Smooth muscle cell (in vitro differentiated cells): ENCODE measurements at regions not wholly inside any gene's neighbourhood (a gene's known extent, or its start where the extent isn't known, plus 50 kb on each side); places are given as distances from the start of the nearest gene placed in this dataset.
"Not testable (repeated sequence)": the region's sequence is repeated elsewhere in the genome, so short reads cannot be mapped to it uniquely, and the experiment has no call there.

Experiments
- DNase-seq: peaks from one replicate; lab custom pipeline; 2025; ENCODE audit not compliant: unreplicated experiment; lab: John Stamatoyannopoulos, UW
- H2AFZ ChIP-seq: fragments of 200-600 bp; sonication (generic); 2 replicates; pipeline ENCODE4 v1.6.0; 2016; ENCODE audit warnings: antibody characterized with exemption, low read depth, mild to moderate bottlenecking
- H3F3A ChIP-seq: fragments of 200-600 bp; sonication (generic); 2 replicates; pipeline ENCODE4 v1.6.0; 2017; ENCODE audit warnings: antibody characterized with exemption, low read depth
- H3K27ac ChIP-seq: fragments of 200-600 bp; sonication (generic); 2 replicates; pipeline ENCODE4 v1.5.1; 2016; ENCODE audit warnings: low read depth, mild to moderate bottlenecking
- H3K27me3 ChIP-seq: fragments of 200-600 bp; sonication (generic); 2 replicates; pipeline ENCODE4 v1.6.1; 2016; ENCODE audit warnings: low read depth, mild to moderate bottlenecking
- H3K36me3 ChIP-seq: fragments of 200-600 bp; sonication (generic); 2 replicates; pipeline ENCODE4 v1.5.1; 2016; ENCODE audit warnings: low read depth
- H3K4me1 ChIP-seq: fragments of 200-600 bp; sonication (generic); 2 replicates; pipeline ENCODE4 v1.5.1; 2016; ENCODE audit warnings: low read depth
- H3K4me2 ChIP-seq: fragments of 200-600 bp; sonication (generic); 2 replicates; pipeline ENCODE4 v1.6.0; 2016; ENCODE audit warnings: mild to moderate bottlenecking
- H3K4me3 ChIP-seq: fragments of 200-600 bp; sonication (generic); 2 replicates; pipeline ENCODE4 v1.5.1; 2016; ENCODE audit warnings: mild to moderate bottlenecking
- H3K79me2 ChIP-seq: fragments of 200-600 bp; sonication (generic); 2 replicates; pipeline ENCODE4 v1.6.0; 2016; ENCODE audit warnings: low read depth, mild to moderate bottlenecking
- H3K9ac ChIP-seq: fragments of 200-600 bp; sonication (generic); 2 replicates; pipeline ENCODE4 v1.6.0; 2016; ENCODE audit warnings: low read depth
- H3K9me3 ChIP-seq: fragments of 200-600 bp; sonication (generic); replicated peaks from 2 replicates; pipeline ENCODE4 v1.5.1; 2016; ENCODE audit warnings: low read depth
- H4K20me1 ChIP-seq: fragments of 200-600 bp; sonication (generic); 2 replicates; pipeline ENCODE4 v1.6.0; 2016; ENCODE audit warnings: low read depth
- WGBS: methylation state at CpG from one replicate; pipeline ENCODE4 v1.1.7; 2016; ENCODE audit warnings: low lambda C conversion rate; 5-methylcytosine and 5-hydroxymethylcytosine counted together

DNA sequence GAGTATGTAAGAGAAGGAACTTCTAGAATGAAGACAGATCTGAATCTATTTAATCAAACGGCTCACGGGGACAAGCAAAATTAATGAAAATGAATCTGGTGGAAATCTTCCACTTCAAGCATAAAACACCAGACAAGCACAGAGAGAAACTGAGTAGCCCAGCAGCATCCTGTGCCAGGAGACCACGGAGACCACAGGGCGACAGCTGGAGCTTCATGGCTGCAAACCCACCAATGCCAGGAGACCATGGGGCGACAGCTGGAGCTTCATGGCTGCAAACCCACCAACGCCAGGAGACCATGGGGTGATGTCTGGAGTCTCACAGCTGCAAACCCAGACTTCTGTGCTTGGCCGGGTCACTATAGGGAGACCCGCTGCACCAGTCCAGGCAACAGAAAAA is 5442.0 kb upstream of the TPTE start:
- no CpG with 5 or more reads among the region's 8 CpGs for WGBS
- H4K20me1 ChIP-seq, H3K36me3 ChIP-seq, H3K4me1 ChIP-seq, DNase-seq, H3K9me3 ChIP-seq, H3K9ac ChIP-seq, H3K27me3 ChIP-seq, H2AFZ ChIP-seq, H3K4me3 ChIP-seq, H3F3A ChIP-seq, H3K27ac ChIP-seq, H3K79me2 ChIP-seq, H3K4me2 ChIP-seq: not testable (repeated sequence)

DNA sequence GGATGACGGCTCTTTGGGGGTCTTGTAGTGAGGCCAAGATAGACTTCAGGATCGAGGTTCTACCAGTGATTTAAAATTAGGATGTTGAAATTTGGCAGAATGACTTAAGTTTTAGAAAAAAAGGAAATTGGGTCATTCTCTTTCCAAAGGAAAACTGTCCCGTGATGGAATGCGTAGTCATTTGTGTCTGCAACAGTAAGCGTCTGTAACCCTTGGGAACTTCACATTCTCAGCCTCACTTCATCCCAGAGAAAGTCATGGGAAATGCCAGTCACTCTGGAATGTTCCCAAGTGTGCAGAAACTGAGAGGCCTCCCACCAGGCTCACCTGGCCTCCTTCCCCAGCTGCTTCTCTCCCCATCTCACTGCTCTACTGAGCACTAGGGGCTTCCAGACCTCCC is 5441.4 kb upstream of the TPTE start:
- H3F3A ChIP-seq, H3K36me3 ChIP-seq, H3K4me2 ChIP-seq, H3K4me3 ChIP-seq, H3K27me3 ChIP-seq, DNase-seq, H3K9me3 ChIP-seq, H4K20me1 ChIP-seq, H2AFZ ChIP-seq, H3K27ac ChIP-seq, H3K79me2 ChIP-seq, H3K9ac ChIP-seq, H3K4me1 ChIP-seq: not testable (repeated sequence)
- WGBS: no CpG with 5 or more reads among the region's 5 CpGs

GRCh38 chr21:5084246-5084645 is 5437.1 kb upstream of the TPTE start:
- not testable (repeated sequence) for H4K20me1 ChIP-seq, H2AFZ ChIP-seq, H3K36me3 ChIP-seq, H3K4me3 ChIP-seq, H3K79me2 ChIP-seq, H3K27me3 ChIP-seq, H3K4me1 ChIP-seq, DNase-seq, H3F3A ChIP-seq, H3K4me2 ChIP-seq, H3K9ac ChIP-seq, H3K27ac ChIP-seq, H3K9me3 ChIP-seq
- 97% methylated on average over 4 of the region's 8 CpGs for WGBS

DNA sequence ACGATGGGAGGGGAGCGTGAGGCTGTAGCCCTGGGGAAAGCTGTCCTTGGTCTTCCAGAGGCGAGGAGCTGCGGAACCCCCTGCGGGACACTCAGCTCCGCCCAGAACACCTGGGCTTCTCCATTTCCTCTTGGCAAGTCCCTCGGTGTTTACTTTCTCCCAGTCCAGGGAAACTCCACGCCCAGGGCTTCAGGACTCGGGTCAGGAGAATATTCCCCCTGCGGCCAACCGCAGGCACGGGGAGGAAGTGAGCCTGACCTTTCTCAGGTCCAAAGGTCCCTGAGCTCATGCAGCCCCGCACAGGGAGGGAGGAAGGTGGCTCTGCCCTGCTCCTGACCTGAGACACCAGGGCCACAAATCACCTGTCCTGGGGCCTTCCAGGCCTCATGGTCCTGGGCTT is 5435.9 kb upstream of the TPTE start:
- not testable (repeated sequence) for DNase-seq, H3K27me3 ChIP-seq, H3K9ac ChIP-seq, H3K4me1 ChIP-seq, H3K79me2 ChIP-seq, H2AFZ ChIP-seq, H4K20me1 ChIP-seq, H3K36me3 ChIP-seq, H3K9me3 ChIP-seq, H3K27ac ChIP-seq, H3K4me3 ChIP-seq, H3K4me2 ChIP-seq, H3F3A ChIP-seq
- WGBS: no CpG with 5 or more reads among the region's 13 CpGs

- H3K4me3 ChIP-seq, H3K79me2 ChIP-seq, H3K9me3 ChIP-seq, H3F3A ChIP-seq, H3K4me2 ChIP-seq, H3K36me3 ChIP-seq, DNase-seq, H3K9ac ChIP-seq, H3K4me1 ChIP-seq, H3K27me3 ChIP-seq, H2AFZ ChIP-seq, H3K27ac ChIP-seq, H4K20me1 ChIP-seq: not testable (repeated sequence)
- 100% methylated on average over 9 of the region's 17 CpGs for WGBS
Observed at GRCh38 chr21:5086416-5086815, 5435.0 kb upstream of the TPTE start.

DNA sequence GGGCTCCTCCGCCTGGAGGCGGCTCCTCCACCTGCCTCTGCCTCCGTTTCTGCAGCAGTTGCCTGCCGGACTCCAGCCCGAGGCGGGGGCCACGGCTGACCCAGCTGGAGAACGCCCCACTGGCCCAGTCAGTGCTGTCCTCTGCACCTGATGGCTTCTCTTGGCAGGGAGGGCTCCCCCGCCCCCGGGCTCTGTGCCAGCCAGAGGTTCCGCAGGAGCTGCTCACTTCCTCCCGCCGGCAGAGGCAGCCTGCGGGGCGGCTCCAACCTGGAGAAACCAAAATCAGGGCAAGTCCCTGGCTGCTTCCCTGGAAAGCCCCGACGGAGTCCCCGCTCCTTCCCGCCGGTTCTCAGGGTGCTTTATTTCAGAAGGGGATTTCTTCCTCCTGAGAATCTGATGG is 5432.6 kb upstream of the TPTE start:
- not testable (repeated sequence) for H3K79me2 ChIP-seq, H3K27ac ChIP-seq, H3K4me2 ChIP-seq, H3K9me3 ChIP-seq, H3K9ac ChIP-seq, H4K20me1 ChIP-seq, H2AFZ ChIP-seq, H3F3A ChIP-seq, H3K36me3 ChIP-seq, H3K4me3 ChIP-seq, DNase-seq, H3K27me3 ChIP-seq, H3K4me1 ChIP-seq
- WGBS: no CpG with 5 or more reads among the region's 20 CpGs

- not testable (repeated sequence) for H3K4me3 ChIP-seq, H3K9ac ChIP-seq, H3K79me2 ChIP-seq, H3F3A ChIP-seq, H3K9me3 ChIP-seq, H3K4me2 ChIP-seq, DNase-seq, H3K27me3 ChIP-seq, H3K36me3 ChIP-seq, H4K20me1 ChIP-seq, H2AFZ ChIP-seq, H3K27ac ChIP-seq, H3K4me1 ChIP-seq
- 81% methylated on average over 3 of the region's 15 CpGs for WGBS
Observed at GRCh38 chr21:5089399-5090089, 5431.8 kb upstream of the TPTE start.

DNA sequence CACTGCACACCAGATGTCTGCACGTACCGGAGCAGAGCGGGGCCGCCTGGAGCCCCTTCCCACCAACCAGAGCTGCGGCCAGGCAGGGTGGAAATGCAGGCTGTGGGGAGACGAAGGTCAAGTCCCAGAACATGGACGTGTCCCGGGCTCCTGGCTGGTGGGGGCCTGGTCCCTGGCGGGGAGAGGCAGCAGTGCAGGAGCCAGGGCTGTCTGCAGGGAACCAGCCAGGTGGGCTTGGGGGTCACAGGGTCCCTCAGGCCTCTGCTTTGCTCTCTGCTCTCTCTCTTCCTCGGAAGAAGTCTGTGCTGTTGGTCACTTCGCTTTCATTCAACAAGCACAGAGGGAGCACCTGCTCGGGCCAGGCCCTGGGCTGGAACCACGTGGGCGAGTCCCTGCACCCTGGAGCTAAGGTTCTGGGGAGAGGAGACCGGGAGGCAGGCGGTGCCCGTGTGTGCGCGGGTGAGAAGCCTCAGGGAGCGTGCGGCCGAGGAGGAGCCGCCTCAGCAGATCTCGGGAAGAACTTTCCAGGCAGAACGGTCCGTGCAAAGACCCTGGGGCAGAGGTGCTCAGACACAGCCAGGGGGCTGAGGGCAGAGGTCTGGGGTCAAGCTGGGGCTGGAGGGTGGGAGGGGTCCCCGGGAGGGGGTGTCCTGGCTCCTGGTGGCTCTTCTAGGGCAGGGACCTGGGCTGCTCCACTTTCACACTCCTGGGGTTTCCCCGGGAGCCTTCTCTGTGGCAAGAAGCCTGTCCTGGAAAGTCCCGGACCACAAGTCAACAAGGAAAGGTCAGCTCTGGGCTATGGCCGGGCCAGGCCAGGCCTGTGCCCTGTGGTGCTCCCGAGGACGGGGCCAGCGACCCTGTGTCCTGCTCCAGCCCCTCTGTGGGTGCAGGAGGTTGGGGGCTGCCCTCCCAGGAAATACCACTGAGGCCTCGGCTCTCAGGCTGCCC is 5431.0 kb upstream of the TPTE start:
- H3K79me2 ChIP-seq, H2AFZ ChIP-seq, H3F3A ChIP-seq, H3K4me3 ChIP-seq, DNase-seq, H4K20me1 ChIP-seq, H3K36me3 ChIP-seq, H3K4me1 ChIP-seq, H3K27ac ChIP-seq, H3K27me3 ChIP-seq, H3K4me2 ChIP-seq, H3K9ac ChIP-seq, H3K9me3 ChIP-seq: not testable (repeated sequence)
- 97% methylated on average over 16 of the region's 34 CpGs for WGBS
